ENCODE measurements at regions not wholly inside any gene's neighbourhood (a gene's known extent, or its start where the extent isn't known, plus 50 kb on each side); places are given as distances from the start of the nearest gene placed in this dataset.

- DNase-seq (ENCODE audit: low spot score): no peak
- H3K9me3 ChIP-seq: no peaks in the 10 kb centered on the region
- H3K4me3 ChIP-seq: no peak overlapping the region
- no peak overlapping the region for H3K27ac ChIP-seq
- H3K36me3 ChIP-seq: no peaks in the 10 kb centered on the region
- H3K27me3 ChIP-seq: no peaks in the 10 kb centered on the region
- TF ChIP-seq CTCF (IDR thresholded peaks at IDR 0.05): no peak
- peaks cover 0 to 11% of the 10 kb centered on the region in 2 donors for H3K4me1 ChIP-seq
Observed at GRCh38 chr21:28086861-28087581, 905.7 kb downstream of the LTN1 start.

- DNase-seq (ENCODE audit: low spot score): no peak
- H3K27ac ChIP-seq: no peak overlapping the region
- no peak overlapping the region for H3K4me3 ChIP-seq
- peaks cover 0 to 5% of the 10 kb centered on the region in 2 donors for H3K4me1 ChIP-seq
- H3K9me3 ChIP-seq: no peaks in the 10 kb centered on the region
- TF ChIP-seq CTCF (IDR thresholded peaks at IDR 0.05): no peak
- no peaks in the 10 kb centered on the region for H3K36me3 ChIP-seq
- H3K27me3 ChIP-seq: no peaks in the 10 kb centered on the region
Observed at GRCh38 chr21:28084951-28085350, 907.7 kb downstream of the LTN1 start.

- TF ChIP-seq CTCF (IDR thresholded peaks at IDR 0.05): no peak
- no peaks in the 10 kb centered on the region for H3K4me1 ChIP-seq
- no peak for DNase-seq (ENCODE audit: low spot score)
- H3K36me3 ChIP-seq: no peaks in the 10 kb centered on the region
- H3K9me3 ChIP-seq: no peaks in the 10 kb centered on the region
- no peak overlapping the region for H3K27ac ChIP-seq
- H3K27me3 ChIP-seq: no peaks in the 10 kb centered on the region
- no peak overlapping the region for H3K4me3 ChIP-seq
Observed at GRCh38 chr21:28083350-28083749, 909.3 kb downstream of the LTN1 start.

- TF ChIP-seq CTCF (IDR thresholded peaks at IDR 0.05): no peak
- no peaks in the 10 kb centered on the region for H3K9me3 ChIP-seq
- no peaks in the 10 kb centered on the region for H3K36me3 ChIP-seq
- H3K27me3 ChIP-seq: no peaks in the 10 kb centered on the region
- no peak overlapping the region for H3K4me3 ChIP-seq
- no peak overlapping the region for H3K27ac ChIP-seq
- no peaks in the 10 kb centered on the region for H3K4me1 ChIP-seq
- no peak for DNase-seq (ENCODE audit: low spot score)
Observed at GRCh38 chr21:28078126-28078525, 914.6 kb downstream of the LTN1 start.

- Histone ChIP-seq H3K4me3 (no peak overlapping the region), H3K9me3 (no peaks in the 10 kb centered on the region), H3K4me1 (peaks cover 0 to under 1% of the 10 kb centered on the region in 2 donors), H3K27me3 (no peaks in the 10 kb centered on the region), H3K36me3 (no peaks in the 10 kb centered on the region), H3K27ac (no peak overlapping the region)
- no peak for TF ChIP-seq CTCF (IDR thresholded peaks at IDR 0.05)
- DNase-seq (ENCODE audit: low spot score): no peak
Observed at GRCh38 chr21:28074676-28075075, 918.0 kb downstream of the LTN1 start.

GRCh38 chr21:28072601-28073000, 920.1 kb downstream of the LTN1 start:
- Histone ChIP-seq H3K27me3 (no peaks in the 10 kb centered on the region), H3K36me3 (no peaks in the 10 kb centered on the region), H3K4me3 (no peak overlapping the region), H3K27ac (no peak overlapping the region), H3K9me3 (no peaks in the 10 kb centered on the region), H3K4me1 (peaks cover 0 to 16% of the 10 kb centered on the region in 2 donors)
- no peak for TF ChIP-seq CTCF (IDR thresholded peaks at IDR 0.05)
- DNase-seq (ENCODE audit: low spot score): no peak
